ENCODE measurements at regions not wholly inside any gene's neighbourhood (a gene's known extent, or its start where the extent isn't known, plus 50 kb on each side); places are given as distances from the start of the nearest gene placed in this dataset.

- DNase-seq (ENCODE audit: low read depth, low spot score) (no peak), ATAC-seq (no peak)
- Histone ChIP-seq H4K20me1 (ENCODE audit: insufficient read depth) (no peaks in the 10 kb centered on the region), H3K9me3 (ENCODE audit: control insufficient read depth in 1 of 2, insufficient read depth in 1 of 2, low read depth in 1 of 2, low read length in 2 of 2) (no peaks in the 10 kb centered on the region), H3K36me3 (ENCODE audit: control insufficient read depth in 1 of 2, insufficient read depth in 2 of 2, low read length in 2 of 2) (no peaks in the 10 kb centered on the region), H3K4me2 (ENCODE audit: low read length) (no peak overlapping the region), H3K9me2 (ENCODE audit: insufficient read depth) (no peaks in the 10 kb centered on the region), H2AFZ (ENCODE audit: low read depth, low read length, poor library complexity, severe bottlenecking) (no peak overlapping the region), H3K4me3 (replicated peaks in 1 of 2; ENCODE audit: low read depth in 1 of 2, low read length in 2 of 2) (no peak overlapping the region), H3K27ac (ENCODE audit: low read depth, low read length) (no peak overlapping the region), H3K79me2 (ENCODE audit: insufficient read depth, low read length) (no peaks in the 10 kb centered on the region), H3K4me1 (ENCODE audit: control insufficient read depth in 1 of 2, insufficient read depth in 2 of 2, low read length in 2 of 2) (no peaks in the 10 kb centered on the region), H3K27me3 (ENCODE audit: insufficient read depth, low read length) (no peaks in the 10 kb centered on the region), H3K9ac (ENCODE audit: low read length) (no peak overlapping the region)
- no TSS peak for BruUV-seq (replicated peaks)
- RAD21 ChIA-PET (ENCODE audit: low non-redundant PET in 1 of 2, low total read pairs in 2 of 2, uncharacterized antibody in 2 of 2, unreplicated experiment in 2 of 2), result no interaction called here
- intact Hi-C loops (cut with micrococcal nuclease), result no loop called here
- TF ChIP-seq ZFX (IDR thresholded peaks at IDR 0.05), result no peak
- no peak for TF ChIP-seq YY1 (IDR thresholded peaks at IDR 0.05; ENCODE audit: extremely low read depth, insufficient replicate concordance, low read depth, low read length)
- TF ChIP-seq SRF (IDR thresholded peaks at IDR 0.05; ENCODE audit: low read depth), result no peak
- TF ChIP-seq POLR2A (IDR thresholded peaks at IDR 0.05; ENCODE audit: borderline replicate concordance, extremely low read depth, insufficient read depth, insufficient read length), result no peak
- no peak for TF ChIP-seq TCF7L2 (IDR thresholded peaks at IDR 0.05; ENCODE audit: borderline replicate concordance, extremely low read depth, insufficient read depth, insufficient read length)
- TF ChIP-seq RAD21 (IDR thresholded peaks at IDR 0.05; ENCODE audit: low read depth), result no peak
- TF ChIP-seq SP1 (IDR thresholded peaks at IDR 0.05; ENCODE audit: low read depth), result no peak
- TF ChIP-seq ELF1 (IDR thresholded peaks at IDR 0.05; ENCODE audit: borderline replicate concordance, low read depth), result no peak
- TF ChIP-seq JUND (IDR thresholded peaks at IDR 0.05), result no peak
- POLR2A ChIA-PET, result no interaction called here
- CTCF ChIA-PET, result no interaction called here
Observed at GRCh38 chr1:164311377-164311776, 247.6 kb upstream of the PBX1 start.

- no peak overlapping the region for H3K4me2 ChIP-seq (ENCODE audit: low read length)
- H3K27ac ChIP-seq (ENCODE audit: low read depth, low read length), result no peak overlapping the region
- no peaks in the 10 kb centered on the region for H3K9me3 ChIP-seq (ENCODE audit: control insufficient read depth in 1 of 2, insufficient read depth in 1 of 2, low read depth in 1 of 2, low read length in 2 of 2)
- no peaks in the 10 kb centered on the region for H3K9me2 ChIP-seq (ENCODE audit: insufficient read depth)
- DNase-seq (ENCODE audit: low read depth, low spot score) (no peak), ATAC-seq (no peak)
- no peaks in the 10 kb centered on the region for H3K36me3 ChIP-seq (ENCODE audit: control insufficient read depth in 1 of 2, insufficient read depth in 2 of 2, low read length in 2 of 2)
- H3K9ac ChIP-seq (ENCODE audit: low read length), result no peak overlapping the region
- CTCF ChIA-PET, result no interaction called here
- POLR2A ChIA-PET, result no interaction called here
- H2AFZ ChIP-seq (ENCODE audit: low read depth, low read length, poor library complexity, severe bottlenecking), result no peak overlapping the region
- H3K4me1 ChIP-seq (ENCODE audit: control insufficient read depth in 1 of 2, insufficient read depth in 2 of 2, low read length in 2 of 2), result no peaks in the 10 kb centered on the region
- H4K20me1 ChIP-seq (ENCODE audit: insufficient read depth), result no peaks in the 10 kb centered on the region
- no peak for TF ChIP-seq ZFX (IDR thresholded peaks at IDR 0.05)
- no peak for TF ChIP-seq JUND (IDR thresholded peaks at IDR 0.05)
- no peak for TF ChIP-seq YY1 (IDR thresholded peaks at IDR 0.05; ENCODE audit: extremely low read depth, insufficient replicate concordance, low read depth, low read length)
- TF ChIP-seq SRF (IDR thresholded peaks at IDR 0.05; ENCODE audit: low read depth), result no peak
- H3K79me2 ChIP-seq (ENCODE audit: insufficient read depth, low read length), result no peaks in the 10 kb centered on the region
- H3K27me3 ChIP-seq (ENCODE audit: insufficient read depth, low read length), result no peaks in the 10 kb centered on the region
- H3K4me3 ChIP-seq (replicated peaks in 1 of 2; ENCODE audit: low read depth in 1 of 2, low read length in 2 of 2), result no peak overlapping the region
- intact Hi-C loops (cut with micrococcal nuclease), result no loop called here
- RAD21 ChIA-PET (ENCODE audit: low non-redundant PET in 1 of 2, low total read pairs in 2 of 2, uncharacterized antibody in 2 of 2, unreplicated experiment in 2 of 2), result no interaction called here
- no TSS peak for BruUV-seq (replicated peaks)
Observed at GRCh38 chr1:164320790-164321731, 237.9 kb upstream of the PBX1 start.

Measured in HCT116 (cell line).